ENCODE measurements at regions not wholly inside any gene's neighbourhood (a gene's known extent, or its start where the extent isn't known, plus 50 kb on each side); places are given as distances from the start of the nearest gene placed in this dataset.

DNA sequence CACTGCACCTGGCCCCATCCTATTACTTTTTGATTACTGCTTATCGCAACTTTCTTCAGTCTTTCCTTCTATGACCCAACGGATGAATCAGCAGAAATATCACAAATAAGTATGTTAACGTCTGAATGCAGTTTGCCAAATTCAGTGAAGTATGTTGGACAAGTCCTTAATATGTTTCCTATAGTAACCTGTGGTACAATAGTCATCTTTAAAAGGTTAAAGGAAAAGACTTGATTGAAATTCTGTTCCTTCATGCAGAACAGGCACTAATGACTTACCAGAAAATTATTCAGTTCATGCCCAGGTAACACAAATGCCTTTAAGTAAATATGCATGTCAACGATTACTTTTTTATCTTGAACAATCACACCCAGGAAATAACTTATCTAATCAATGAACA, 242.6 kb downstream of the KCTD12 start:
- TF ChIP-seq CTCF (IDR thresholded peaks at IDR 0.05): no peak
- H3K27me3 Mint-ChIP-seq (ENCODE audit: unreplicated experiment): peaks cover 7% of the 10 kb centered on the region

DNA sequence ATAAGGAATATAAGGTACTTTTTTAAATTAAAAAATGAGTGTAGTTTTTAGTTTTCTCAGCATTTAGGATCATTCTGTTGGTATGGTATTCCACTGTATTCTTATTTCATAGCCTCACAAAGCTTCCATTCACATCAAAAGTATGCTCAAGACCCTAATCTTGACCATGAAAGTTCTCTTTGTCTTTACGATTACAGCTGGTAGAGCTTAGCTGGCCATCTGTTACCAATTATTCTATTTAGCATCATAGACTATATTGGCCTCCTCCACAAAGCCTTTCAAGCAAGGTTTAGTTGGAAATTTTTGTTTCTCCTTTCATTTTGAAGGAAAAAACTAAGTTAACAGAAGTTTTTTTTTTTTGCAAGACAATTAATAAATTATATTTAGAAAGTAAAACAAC, 245.1 kb downstream of the KCTD12 start:
- peaks cover 11% of the 10 kb centered on the region for H3K27me3 Mint-ChIP-seq (ENCODE audit: unreplicated experiment)
- DNase-seq (ENCODE audit: extremely low spot score, unreplicated experiment): no peak
- H3K9me3 Mint-ChIP-seq (ENCODE audit: unreplicated experiment): no peaks in the 10 kb centered on the region
- no peaks in the 10 kb centered on the region for H3K36me3 Mint-ChIP-seq (ENCODE audit: unreplicated experiment)
- H3K4me3 Mint-ChIP-seq (ENCODE audit: unreplicated experiment): no peak overlapping the region
- H3K4me1 Mint-ChIP-seq (ENCODE audit: unreplicated experiment): peaks cover 13% of the 10 kb centered on the region
- H3K27ac Mint-ChIP-seq (ENCODE audit: unreplicated experiment): no peak overlapping the region
- no peak for TF ChIP-seq CTCF (IDR thresholded peaks at IDR 0.05)

More for the DNA sequence above, 242.6 kb downstream of the KCTD12 start:
- H3K4me1 Mint-ChIP-seq (ENCODE audit: unreplicated experiment): no peaks in the 10 kb centered on the region
- no peak overlapping the region for H3K27ac Mint-ChIP-seq (ENCODE audit: unreplicated experiment)
- DNase-seq (ENCODE audit: extremely low spot score, unreplicated experiment): no peak
- no peak overlapping the region for H3K4me3 Mint-ChIP-seq (ENCODE audit: unreplicated experiment)
- H3K9me3 Mint-ChIP-seq (ENCODE audit: unreplicated experiment): no peaks in the 10 kb centered on the region
- H3K36me3 Mint-ChIP-seq (ENCODE audit: unreplicated experiment): no peaks in the 10 kb centered on the region

GRCh38 chr13:76638882-76639281, 247.3 kb downstream of the KCTD12 start:
- DNase-seq (ENCODE audit: extremely low spot score, unreplicated experiment): no peak
- peaks cover 13% of the 10 kb centered on the region for H3K4me1 Mint-ChIP-seq (ENCODE audit: unreplicated experiment)
- H3K36me3 Mint-ChIP-seq (ENCODE audit: unreplicated experiment): no peaks in the 10 kb centered on the region

GRCh38 chr13:76638181-76638580, 248.0 kb downstream of the KCTD12 start:
- Mint-ChIP-seq H3K36me3 (ENCODE audit: unreplicated experiment) (no peaks in the 10 kb centered on the region), H3K27me3 (ENCODE audit: unreplicated experiment) (peaks cover 14% of the 10 kb centered on the region), H3K9me3 (ENCODE audit: unreplicated experiment) (no peaks in the 10 kb centered on the region), H3K4me1 (ENCODE audit: unreplicated experiment) (peaks cover 13% of the 10 kb centered on the region), H3K4me3 (ENCODE audit: unreplicated experiment) (no peak overlapping the region), H3K27ac (ENCODE audit: unreplicated experiment) (peak overlapping the region; percentile 53)
- no peak for TF ChIP-seq CTCF (IDR thresholded peaks at IDR 0.05)
- no peak for DNase-seq (ENCODE audit: extremely low spot score, unreplicated experiment)

More at GRCh38 chr13:76638882-76639281, 247.3 kb downstream of the KCTD12 start:
- H3K9me3 Mint-ChIP-seq (ENCODE audit: unreplicated experiment): no peaks in the 10 kb centered on the region
- H3K27me3 Mint-ChIP-seq (ENCODE audit: unreplicated experiment): peaks cover 14% of the 10 kb centered on the region
- no peak overlapping the region for H3K27ac Mint-ChIP-seq (ENCODE audit: unreplicated experiment)
- no peak overlapping the region for H3K4me3 Mint-ChIP-seq (ENCODE audit: unreplicated experiment)
- TF ChIP-seq CTCF (IDR thresholded peaks at IDR 0.05): no peak

GRCh38 chr13:76637641-76638141, 248.5 kb downstream of the KCTD12 start:
- Mint-ChIP-seq H3K36me3 (ENCODE audit: unreplicated experiment) (no peaks in the 10 kb centered on the region), H3K4me3 (ENCODE audit: unreplicated experiment) (no peak overlapping the region), H3K4me1 (ENCODE audit: unreplicated experiment) (peaks cover 13% of the 10 kb centered on the region), H3K27me3 (ENCODE audit: unreplicated experiment) (peaks cover 14% of the 10 kb centered on the region), H3K9me3 (ENCODE audit: unreplicated experiment) (no peaks in the 10 kb centered on the region), H3K27ac (ENCODE audit: unreplicated experiment) (peak overlapping the region; percentile 53)
- DNase-seq (ENCODE audit: extremely low spot score, unreplicated experiment): no peak
- TF ChIP-seq CTCF (IDR thresholded peaks at IDR 0.05): no peak
